ENCODE measurements at regions not wholly inside any gene's neighbourhood (a gene's known extent, or its start where the extent isn't known, plus 50 kb on each side); places are given as distances from the start of the nearest gene placed in this dataset.

DNA sequence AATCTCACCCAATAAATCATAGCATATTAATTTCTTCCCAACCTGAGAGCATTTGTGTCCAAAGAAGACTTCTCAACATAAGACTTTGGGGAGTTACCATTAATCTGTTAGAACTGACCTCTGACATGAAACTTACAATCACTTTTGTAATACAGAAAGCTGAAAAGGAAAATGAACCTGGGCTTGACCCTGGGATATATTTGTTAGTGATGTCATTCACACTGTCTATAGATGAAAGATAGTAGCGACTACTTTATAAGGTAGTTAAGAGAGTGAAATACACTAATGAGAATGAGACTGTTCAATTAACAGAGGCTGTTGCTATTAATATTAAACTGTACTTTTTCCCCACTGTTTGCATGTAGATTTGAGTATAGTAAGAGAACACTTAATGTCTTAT, 1334.8 kb upstream of the TMEM132C start:
- H3F3A ChIP-seq (ENCODE audit: low read depth): no peaks in the 10 kb centered on the region
- H3K27me3 ChIP-seq: no peaks in the 10 kb centered on the region
- H2AFZ ChIP-seq (replicated peaks): no peak overlapping the region
- H3K4me3 ChIP-seq: no peak overlapping the region
- TF ChIP-seq EZH2 (IDR thresholded peaks at IDR 0.05) (no peak), EZH2phosphoT487 (IDR thresholded peaks at IDR 0.05) (no peak)
- TF ChIP-seq, protein P1, sequence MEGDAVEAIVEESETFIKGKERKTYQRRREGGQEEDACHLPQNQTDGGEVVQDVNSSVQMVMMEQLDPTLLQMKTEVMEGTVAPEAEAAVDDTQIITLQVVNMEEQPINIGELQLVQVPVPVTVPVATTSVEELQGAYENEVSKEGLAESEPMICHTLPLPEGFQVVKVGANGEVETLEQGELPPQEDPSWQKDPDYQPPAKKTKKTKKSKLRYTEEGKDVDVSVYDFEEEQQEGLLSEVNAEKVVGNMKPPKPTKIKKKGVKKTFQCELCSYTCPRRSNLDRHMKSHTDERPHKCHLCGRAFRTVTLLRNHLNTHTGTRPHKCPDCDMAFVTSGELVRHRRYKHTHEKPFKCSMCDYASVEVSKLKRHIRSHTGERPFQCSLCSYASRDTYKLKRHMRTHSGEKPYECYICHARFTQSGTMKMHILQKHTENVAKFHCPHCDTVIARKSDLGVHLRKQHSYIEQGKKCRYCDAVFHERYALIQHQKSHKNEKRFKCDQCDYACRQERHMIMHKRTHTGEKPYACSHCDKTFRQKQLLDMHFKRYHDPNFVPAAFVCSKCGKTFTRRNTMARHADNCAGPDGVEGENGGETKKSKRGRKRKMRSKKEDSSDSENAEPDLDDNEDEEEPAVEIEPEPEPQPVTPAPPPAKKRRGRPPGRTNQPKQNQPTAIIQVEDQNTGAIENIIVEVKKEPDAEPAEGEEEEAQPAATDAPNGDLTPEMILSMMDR (IDR thresholded peaks at IDR 0.05): no peak
- H3K27ac ChIP-seq: no peak overlapping the region
- H3K36me3 ChIP-seq: no peaks in the 10 kb centered on the region
- H3K4me1 ChIP-seq: no peaks in the 10 kb centered on the region
- H3K4me2 ChIP-seq: no peak overlapping the region
- no peaks in the 10 kb centered on the region for H3K79me2 ChIP-seq (ENCODE audit: low read depth)
- no peaks in the 10 kb centered on the region for H3K36me3 Mint-ChIP-seq
- no peak overlapping the region for H3K27ac Mint-ChIP-seq
- H3K9ac ChIP-seq: no peak overlapping the region
- no peak for DNase-seq (ENCODE audit: low spot score)
- no peaks in the 10 kb centered on the region for H3K9me3 Mint-ChIP-seq
- H4K20me1 ChIP-seq (ENCODE audit: low read depth): no peaks in the 10 kb centered on the region
- H3K4me3 Mint-ChIP-seq: no peak overlapping the region
- H3K4me1 Mint-ChIP-seq: no peaks in the 10 kb centered on the region
- H3K9me3 ChIP-seq (ENCODE audit: low read depth): no peaks in the 10 kb centered on the region
- no peaks in the 10 kb centered on the region for H3K27me3 Mint-ChIP-seq (ENCODE audit: insufficient read depth, low read depth)

DNA sequence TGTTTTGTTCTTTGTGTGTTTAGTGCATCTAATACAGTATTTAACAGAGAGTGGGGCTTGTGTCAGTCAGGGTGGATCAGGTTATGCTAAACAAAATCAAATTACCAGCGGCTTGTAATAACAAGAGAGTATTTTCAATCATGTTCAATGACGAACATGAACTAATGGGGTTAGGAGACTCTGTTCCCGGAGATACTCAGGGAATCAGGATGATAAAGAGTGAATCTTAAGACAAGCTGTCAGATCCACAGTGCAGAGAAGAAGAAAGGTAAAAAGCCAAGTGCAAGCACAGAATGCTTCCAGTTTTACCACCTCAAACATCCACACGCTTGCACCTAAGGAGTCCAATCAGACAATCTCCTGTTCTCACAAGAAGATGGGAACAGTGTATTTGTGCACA, 1331.5 kb upstream of the TMEM132C start:
- Mint-ChIP-seq H3K4me3 (no peak overlapping the region), H3K9me3 (no peaks in the 10 kb centered on the region), H3K27ac (no peak overlapping the region), H3K4me1 (no peaks in the 10 kb centered on the region), H3K27me3 (ENCODE audit: insufficient read depth, low read depth) (no peaks in the 10 kb centered on the region), H3K36me3 (no peaks in the 10 kb centered on the region)
- no peak overlapping the region for H2AFZ ChIP-seq (replicated peaks)
- TF ChIP-seq, protein P1 (IDR thresholded peaks at IDR 0.05): no peak
- TF ChIP-seq EZH2 (IDR thresholded peaks at IDR 0.05) (no peak), EZH2phosphoT487 (IDR thresholded peaks at IDR 0.05) (no peak)
- H3K79me2 ChIP-seq (ENCODE audit: low read depth): no peaks in the 10 kb centered on the region
- H3K36me3 ChIP-seq: no peaks in the 10 kb centered on the region
- H3K4me2 ChIP-seq: no peak overlapping the region
- no peak overlapping the region for H3K27ac ChIP-seq
- no peaks in the 10 kb centered on the region for H3F3A ChIP-seq (ENCODE audit: low read depth)
- H3K4me1 ChIP-seq: no peaks in the 10 kb centered on the region
- H3K4me3 ChIP-seq: no peak overlapping the region
- H4K20me1 ChIP-seq (ENCODE audit: low read depth): no peaks in the 10 kb centered on the region
- H3K9ac ChIP-seq: no peak overlapping the region
- no peaks in the 10 kb centered on the region for H3K9me3 ChIP-seq (ENCODE audit: low read depth)
- DNase-seq (ENCODE audit: low spot score): no peak
- no peaks in the 10 kb centered on the region for H3K27me3 ChIP-seq

DNA sequence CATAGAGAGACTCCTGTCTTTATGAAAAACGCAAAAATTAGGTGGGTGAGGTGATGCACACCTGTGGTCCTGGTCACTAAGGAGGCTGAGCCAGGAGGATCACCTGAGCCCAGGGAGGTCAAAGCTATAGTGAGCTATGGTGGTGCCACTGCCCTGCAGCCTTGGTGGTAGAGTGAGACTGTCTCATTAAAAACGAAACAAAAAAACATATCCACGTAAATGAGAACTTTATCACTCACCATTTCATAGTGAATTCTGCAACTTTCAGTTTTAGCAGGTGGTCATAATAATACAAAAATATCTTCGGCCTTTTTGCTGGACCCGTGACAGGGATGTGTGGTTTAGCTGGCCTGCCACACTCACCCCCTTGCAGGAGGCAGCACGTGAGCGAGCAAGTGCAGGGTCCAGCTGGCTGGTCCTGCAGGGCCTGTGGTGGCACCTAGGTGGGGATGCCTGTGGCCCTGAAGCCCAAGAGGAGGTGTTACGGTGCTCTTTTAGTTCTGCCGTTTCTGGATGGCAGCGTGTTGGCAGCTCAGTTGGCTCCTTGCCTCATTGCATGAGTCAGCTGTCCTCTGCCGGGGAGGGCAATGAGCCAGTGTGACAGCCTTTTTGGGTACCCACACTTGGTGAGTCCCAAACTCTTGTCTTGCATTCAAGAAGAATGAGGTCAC, 1330.7 kb upstream of the TMEM132C start:
- Histone ChIP-seq H3K79me2 (ENCODE audit: low read depth) (no peaks in the 10 kb centered on the region), H4K20me1 (ENCODE audit: low read depth) (no peaks in the 10 kb centered on the region), H2AFZ (replicated peaks) (no peak overlapping the region), H3K9ac (no peak overlapping the region), H3K27me3 (no peaks in the 10 kb centered on the region), H3K9me3 (ENCODE audit: low read depth) (no peaks in the 10 kb centered on the region), H3K27ac (no peak overlapping the region), H3K4me2 (no peak overlapping the region), H3K4me3 (no peak overlapping the region), H3K36me3 (no peaks in the 10 kb centered on the region), H3F3A (ENCODE audit: low read depth) (no peaks in the 10 kb centered on the region), H3K4me1 (no peaks in the 10 kb centered on the region)
- H3K9me3 Mint-ChIP-seq: no peaks in the 10 kb centered on the region
- H3K27ac Mint-ChIP-seq: no peak overlapping the region
- H3K4me3 Mint-ChIP-seq: no peak overlapping the region
- no peak for DNase-seq (ENCODE audit: low spot score)
- H3K36me3 Mint-ChIP-seq: no peaks in the 10 kb centered on the region
- no peaks in the 10 kb centered on the region for H3K4me1 Mint-ChIP-seq
- H3K27me3 Mint-ChIP-seq (ENCODE audit: insufficient read depth, low read depth): no peaks in the 10 kb centered on the region
- TF ChIP-seq, protein P1 (IDR thresholded peaks at IDR 0.05): no peak
- TF ChIP-seq EZH2 (IDR thresholded peaks at IDR 0.05): no peak
- TF ChIP-seq EZH2phosphoT487 (IDR thresholded peaks at IDR 0.05): no peak
